ENCODE measurements at regions not wholly inside any gene's neighbourhood (a gene's known extent, or its start where the extent isn't known, plus 50 kb on each side); places are given as distances from the start of the nearest gene placed in this dataset.

DNA sequence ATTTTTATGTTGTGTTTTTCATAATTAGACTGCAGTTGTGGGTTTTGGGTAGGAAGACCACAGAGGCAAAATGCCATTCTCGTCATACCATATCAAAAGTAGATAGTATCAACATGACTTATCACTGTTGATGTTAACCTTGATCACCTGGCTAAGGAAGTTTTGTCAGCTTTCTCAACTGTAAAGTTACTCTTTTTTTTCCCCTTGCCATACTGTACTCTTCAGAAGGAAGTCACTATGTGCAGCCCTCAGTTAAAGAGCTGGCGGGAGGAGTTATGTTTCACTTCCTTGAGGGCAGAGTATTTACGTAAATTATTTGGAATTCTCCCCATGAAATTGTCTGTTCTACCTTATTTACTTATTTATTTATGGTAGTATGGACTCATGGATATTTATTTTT lies 78.7 kb downstream of the PRORP start:
- TF ChIP-seq ZFX (IDR thresholded peaks at IDR 0.05; ENCODE audit: borderline replicate concordance) = no peak
- TF ChIP-seq, protein P1, sequence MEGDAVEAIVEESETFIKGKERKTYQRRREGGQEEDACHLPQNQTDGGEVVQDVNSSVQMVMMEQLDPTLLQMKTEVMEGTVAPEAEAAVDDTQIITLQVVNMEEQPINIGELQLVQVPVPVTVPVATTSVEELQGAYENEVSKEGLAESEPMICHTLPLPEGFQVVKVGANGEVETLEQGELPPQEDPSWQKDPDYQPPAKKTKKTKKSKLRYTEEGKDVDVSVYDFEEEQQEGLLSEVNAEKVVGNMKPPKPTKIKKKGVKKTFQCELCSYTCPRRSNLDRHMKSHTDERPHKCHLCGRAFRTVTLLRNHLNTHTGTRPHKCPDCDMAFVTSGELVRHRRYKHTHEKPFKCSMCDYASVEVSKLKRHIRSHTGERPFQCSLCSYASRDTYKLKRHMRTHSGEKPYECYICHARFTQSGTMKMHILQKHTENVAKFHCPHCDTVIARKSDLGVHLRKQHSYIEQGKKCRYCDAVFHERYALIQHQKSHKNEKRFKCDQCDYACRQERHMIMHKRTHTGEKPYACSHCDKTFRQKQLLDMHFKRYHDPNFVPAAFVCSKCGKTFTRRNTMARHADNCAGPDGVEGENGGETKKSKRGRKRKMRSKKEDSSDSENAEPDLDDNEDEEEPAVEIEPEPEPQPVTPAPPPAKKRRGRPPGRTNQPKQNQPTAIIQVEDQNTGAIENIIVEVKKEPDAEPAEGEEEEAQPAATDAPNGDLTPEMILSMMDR (IDR thresholded peaks at IDR 0.05) = no peak

DNA sequence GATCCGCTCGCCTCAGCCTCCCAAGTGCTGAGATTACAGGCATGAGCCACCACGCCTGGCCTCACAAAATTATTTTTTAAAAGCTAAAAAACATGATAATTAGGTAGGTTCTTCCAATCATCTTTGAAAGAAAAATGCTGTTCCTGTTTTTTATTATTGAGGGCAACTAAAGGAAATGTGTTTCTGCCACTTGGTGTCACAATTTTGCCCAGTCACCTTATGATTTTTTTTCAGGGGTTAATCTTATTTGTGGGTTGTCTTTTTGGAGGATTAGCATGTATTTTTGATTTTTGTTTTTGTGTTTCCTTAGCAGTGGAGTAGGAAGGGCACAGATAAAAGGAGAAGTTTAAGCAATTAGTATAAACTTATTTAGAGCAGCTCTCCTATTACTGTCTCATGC lies 79.8 kb downstream of the PRORP start:
- TF ChIP-seq, protein P1 (IDR thresholded peaks at IDR 0.05) = no peak
- no peak for TF ChIP-seq ZFX (IDR thresholded peaks at IDR 0.05; ENCODE audit: borderline replicate concordance)
- H3K27ac ChIP-seq = no peak overlapping the region

More for the DNA sequence above, 78.7 kb downstream of the PRORP start:
- no peak overlapping the region for H3K27ac ChIP-seq

DNA sequence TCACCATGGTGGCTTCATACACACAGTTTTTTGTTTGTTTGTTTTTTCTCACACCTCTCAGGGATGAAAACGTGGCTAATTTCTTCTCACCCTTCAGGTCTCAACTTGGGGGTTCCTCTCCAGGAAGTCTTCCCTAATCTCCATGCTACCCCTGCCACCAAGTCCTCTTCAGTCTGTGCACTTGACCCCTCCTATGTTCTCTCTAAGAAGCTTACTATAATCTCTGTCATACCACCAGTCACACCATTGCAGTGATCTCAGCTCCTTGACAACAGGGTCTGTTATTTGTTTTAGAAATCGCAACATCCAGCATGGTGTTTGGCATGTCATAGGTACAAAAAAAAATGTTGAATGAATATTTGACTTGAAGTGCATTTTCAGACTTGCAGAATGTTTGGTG lies 83.4 kb downstream of the PRORP start:
- TF ChIP-seq, protein P1 (IDR thresholded peaks at IDR 0.05) = no peak
- TF ChIP-seq ZFX (IDR thresholded peaks at IDR 0.05; ENCODE audit: borderline replicate concordance) = no peak
- H3K27ac ChIP-seq = no peak overlapping the region

DNA sequence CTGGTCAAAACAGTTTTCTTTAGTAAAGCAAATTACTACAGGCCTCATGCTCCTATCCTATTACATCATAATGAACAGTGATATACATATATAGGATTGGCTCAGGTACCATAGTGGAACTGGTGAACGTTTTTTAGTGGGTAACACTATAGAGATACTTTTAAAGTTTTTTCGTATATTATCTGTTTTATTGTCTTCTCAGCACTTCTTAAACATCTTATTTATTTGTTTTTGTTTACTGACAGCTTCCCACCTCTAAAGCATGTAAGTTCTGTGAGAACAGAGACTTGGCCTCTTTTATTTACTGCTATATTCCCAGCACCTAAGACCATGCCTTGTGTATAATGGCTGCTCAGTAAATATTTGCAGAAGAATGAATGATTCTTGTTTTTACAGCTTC lies 81.1 kb upstream of the PSMA6 start:
- no peak for TF ChIP-seq ZFX (IDR thresholded peaks at IDR 0.05; ENCODE audit: borderline replicate concordance)
- TF ChIP-seq, protein P1 (IDR thresholded peaks at IDR 0.05) = no peak
- no peak overlapping the region for H3K27ac ChIP-seq

DNA sequence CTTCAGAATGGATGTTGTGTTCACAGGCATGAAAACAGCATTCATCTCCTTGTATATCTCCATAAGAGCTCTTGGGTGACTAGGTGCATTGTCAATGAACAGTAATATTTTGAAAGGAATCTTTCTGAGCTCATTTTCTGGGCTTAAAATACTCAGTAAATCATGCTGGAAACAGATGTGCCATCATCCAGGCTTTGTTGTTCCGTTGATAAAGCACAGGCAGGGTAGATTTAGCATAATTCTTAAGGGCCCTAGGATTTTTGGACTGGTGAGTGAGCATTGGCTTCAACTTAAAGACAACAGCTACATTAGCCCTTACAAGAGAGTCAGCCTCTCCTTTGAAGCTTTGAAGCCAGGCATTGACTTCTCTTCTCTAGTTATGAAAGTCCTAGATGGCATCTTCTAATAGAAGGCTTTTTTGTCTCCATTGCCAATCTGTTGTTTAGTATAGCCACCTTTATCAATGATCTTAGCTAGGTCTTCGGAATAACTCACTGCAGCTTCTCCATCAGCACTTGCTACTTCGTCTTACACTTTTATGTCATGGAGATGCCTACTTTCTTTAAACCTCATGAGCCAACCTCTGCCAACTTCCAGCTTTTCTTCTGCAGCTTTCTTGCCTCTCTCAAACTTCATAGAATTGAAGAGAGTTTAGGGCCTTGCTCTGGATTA lies 79.6 kb upstream of the PSMA6 start:
- TF ChIP-seq ZFX (IDR thresholded peaks at IDR 0.05; ENCODE audit: borderline replicate concordance) = no peak
- TF ChIP-seq, protein P1 (IDR thresholded peaks at IDR 0.05) = no peak
- H3K27ac ChIP-seq = no peak overlapping the region

DNA sequence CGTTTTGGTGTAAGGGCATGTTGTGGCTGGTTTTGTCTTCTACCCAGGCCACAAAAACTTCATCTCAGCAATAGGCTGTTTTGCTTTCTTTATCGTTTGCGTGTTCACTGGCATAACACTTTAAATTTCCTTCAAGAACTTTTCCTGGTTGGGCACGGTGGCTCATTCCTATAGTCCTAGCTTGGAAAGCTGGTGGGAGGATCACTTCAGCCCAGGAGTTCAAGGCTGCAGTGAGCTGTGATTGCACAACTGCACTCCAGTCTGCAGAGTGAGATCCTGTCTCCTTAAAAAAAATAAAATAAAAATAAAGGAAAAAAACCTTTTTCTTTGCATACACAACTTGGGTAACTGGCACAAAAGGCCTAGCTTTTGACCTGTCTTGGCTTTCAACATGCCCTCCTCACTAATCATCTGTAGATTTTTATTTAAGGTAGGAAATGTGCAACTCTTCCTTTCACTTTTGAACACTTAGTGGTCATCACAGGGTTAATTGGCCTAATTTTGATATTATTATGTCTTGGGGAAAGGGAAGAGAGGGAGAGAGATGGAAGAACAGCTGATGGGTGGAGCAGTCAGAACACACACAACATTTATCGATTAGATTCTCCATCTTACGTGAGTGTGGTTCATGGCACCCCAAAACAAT lies 78.9 kb upstream of the PSMA6 start:
- TF ChIP-seq, protein P1 (IDR thresholded peaks at IDR 0.05) = no peak
- TF ChIP-seq ZFX (IDR thresholded peaks at IDR 0.05; ENCODE audit: borderline replicate concordance) = no peak

DNA sequence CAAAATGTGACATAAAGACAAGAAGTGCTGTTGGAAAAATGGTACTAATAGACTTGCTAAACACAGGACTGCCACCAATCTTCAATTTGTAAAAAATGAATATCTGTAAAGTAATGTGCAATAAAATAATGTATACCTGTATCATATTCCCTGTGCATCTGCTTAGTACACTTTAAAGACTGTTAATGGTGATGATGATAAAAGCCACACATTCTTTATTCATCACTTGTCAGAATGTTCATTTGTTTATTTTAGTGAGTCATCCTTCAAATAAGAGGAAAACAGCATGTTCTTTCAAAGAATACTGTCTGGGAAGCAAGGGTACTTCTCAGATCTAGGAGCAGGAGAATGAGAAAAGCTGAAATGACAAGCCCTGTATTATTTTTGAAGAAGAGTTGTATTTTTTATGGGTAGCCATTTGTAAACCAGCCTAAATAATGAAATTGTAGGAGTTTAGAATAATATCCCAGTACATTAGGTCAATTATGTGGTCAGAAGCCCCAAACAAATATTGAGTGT lies 78.3 kb upstream of the PSMA6 start:
- H3K27ac ChIP-seq = peak overlapping the region; percentile 39; the same call in 1 of the 2 replicates

More for the DNA sequence above, 78.9 kb upstream of the PSMA6 start:
- H3K27ac ChIP-seq = no peak overlapping the region

DNA sequence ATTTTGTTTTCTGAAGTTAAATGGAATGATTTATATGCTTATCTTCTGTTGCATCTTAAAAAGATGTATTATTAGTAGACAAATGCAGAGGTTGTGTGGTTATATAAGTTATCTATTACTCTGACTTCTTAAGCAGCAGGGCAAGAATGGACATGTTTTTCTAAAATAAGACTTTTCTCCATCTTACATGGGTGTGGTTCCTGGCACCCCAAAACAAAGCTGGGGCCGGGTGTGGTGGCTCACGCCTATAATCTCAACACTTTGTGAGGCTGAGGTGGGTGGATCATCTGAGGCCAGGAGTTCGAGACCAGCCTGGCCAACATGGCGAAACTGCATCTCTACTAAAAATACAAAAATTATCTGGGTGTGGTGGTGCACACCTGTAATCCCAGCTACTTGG lies 77.8 kb upstream of the PSMA6 start:
- peak overlapping the region; percentile 39; the same call in 1 of the 2 replicates for H3K27ac ChIP-seq

More for the DNA sequence above, 78.3 kb upstream of the PSMA6 start:
- TF ChIP-seq, protein P1 (IDR thresholded peaks at IDR 0.05) = no peak
- no peak for TF ChIP-seq ZFX (IDR thresholded peaks at IDR 0.05; ENCODE audit: borderline replicate concordance)
